Neural progenitor cell (in vitro differentiated cells): ENCODE measurements at regions not wholly inside any gene's neighbourhood (a gene's known extent, or its start where the extent isn't known, plus 50 kb on each side); places are given as distances from the start of the nearest gene placed in this dataset.

Source experiments
- CTCF ChIP-seq: fragments of 200-600 bp; sonication (generic); IDR thresholded peaks from 2 replicates; pipeline ENCODE4 v1.5.1; 2017; ENCODE audit warnings: antibody characterized with exemption, mild to moderate bottlenecking
- EZH2 ChIP-seq: fragments of 200-600 bp; sonication (generic); IDR thresholded peaks from 2 replicates; pipeline ENCODE4 v1.6.1; 2017; ENCODE audit warnings: antibody characterized with exemption, mild to moderate bottlenecking, moderate library complexity
- EZH2phosphoT487 ChIP-seq: fragments of 200-600 bp; sonication (generic); IDR thresholded peaks from 2 replicates; pipeline ENCODE4 v1.6.1; 2017; ENCODE audit warnings: antibody characterized with exemption

GRCh38 chr11:39165021-39165420, 2294.4 kb downstream of the LRRC4C start:
- no peak for TF ChIP-seq CTCF
- no peak for TF ChIP-seq EZH2
- no peak for TF ChIP-seq EZH2phosphoT487
